Nephron (organoid): ENCODE measurements at regions not wholly inside any gene's neighbourhood (a gene's known extent, or its start where the extent isn't known, plus 50 kb on each side); places are given as distances from the start of the nearest gene placed in this dataset.

Experiments
- H3K27ac Mint-ChIP-seq, 3 experiments: 2 replicates each; pipeline ENCODE4 v1.8.0; 2020; ENCODE audit warnings: mixed read lengths in 3 of 3, mild to moderate bottlenecking in 2 of 3, moderate library complexity in 1 of 3
- H3K27me3 Mint-ChIP-seq: 2 replicates; pipeline ENCODE4 v1.8.0; 2021; ENCODE audit warnings: low read depth, mild to moderate bottlenecking, moderate library complexity, mixed read lengths
- H3K36me3 Mint-ChIP-seq: 2 replicates; pipeline ENCODE4 v1.8.0; 2020; ENCODE audit warnings: low read depth, mixed read lengths
- H3K4me1 Mint-ChIP-seq: 2 replicates; pipeline ENCODE4 v1.8.0; 2020; ENCODE audit warnings: mixed read lengths
- H3K4me3 Mint-ChIP-seq, 3 experiments: 2 replicates each; pipeline ENCODE4 v1.8.0; 2020; ENCODE audit warnings: mild to moderate bottlenecking in 3 of 3, mixed read lengths in 3 of 3, moderate library complexity in 2 of 3
- H3K9me3 Mint-ChIP-seq: 2 replicates; pipeline ENCODE4 v1.8.0; 2020; ENCODE audit warnings: mixed read lengths
- CTCF ChIP-seq, 3 experiments: fragments of 200-600 bp; sonication (generic); IDR thresholded peaks; one replicate each; pipeline ENCODE4 v1.5.0; 2021; ENCODE audit warnings: antibody characterized with exemption in 3 of 3; ENCODE audit not compliant: unreplicated experiment in 3 of 3

- Mint-ChIP-seq H3K36me3 (no peaks in the 10 kb centered on the region), H3K9me3 (no peaks in the 10 kb centered on the region), H3K27me3 (no peaks in the 10 kb centered on the region), H3K4me1 (peaks cover 9% of the 10 kb centered on the region), H3K4me3 (no peak overlapping the region), H3K27ac (no peak overlapping the region)
- no peak for TF ChIP-seq CTCF (IDR thresholded peaks at IDR 0.05; ENCODE audit: unreplicated experiment in 3 of 3)
These were observed 106.8 kb upstream of the FBN2 start for GRCh38 chr5:128644863-128645262.

GRCh38 chr5:128645581-128645980 is 107.5 kb upstream of the FBN2 start:
- Mint-ChIP-seq H3K36me3 (no peaks in the 10 kb centered on the region), H3K27ac (peak overlapping the region in 1 of 3 experiments; percentile 54), H3K27me3 (no peaks in the 10 kb centered on the region), H3K9me3 (no peaks in the 10 kb centered on the region), H3K4me1 (peaks cover 9% of the 10 kb centered on the region), H3K4me3 (no peak overlapping the region)
- TF ChIP-seq CTCF (IDR thresholded peaks at IDR 0.05; ENCODE audit: unreplicated experiment in 3 of 3) = no peak

- Mint-ChIP-seq H3K27ac (no peak overlapping the region), H3K4me3 (no peak overlapping the region), H3K36me3 (no peaks in the 10 kb centered on the region), H3K9me3 (no peaks in the 10 kb centered on the region), H3K4me1 (peaks cover 9% of the 10 kb centered on the region), H3K27me3 (no peaks in the 10 kb centered on the region)
- TF ChIP-seq CTCF (IDR thresholded peaks at IDR 0.05; ENCODE audit: unreplicated experiment in 3 of 3) = no peak
These were observed 108.1 kb upstream of the FBN2 start for GRCh38 chr5:128646176-128646575.

GRCh38 chr5:128649192-128649591 is 111.1 kb upstream of the FBN2 start:
- H3K27ac Mint-ChIP-seq = no peak overlapping the region
- H3K36me3 Mint-ChIP-seq = no peaks in the 10 kb centered on the region
- H3K27me3 Mint-ChIP-seq = no peaks in the 10 kb centered on the region
- peaks cover 5% of the 10 kb centered on the region for H3K9me3 Mint-ChIP-seq
- no peak overlapping the region for H3K4me3 Mint-ChIP-seq
- no peak for TF ChIP-seq CTCF (IDR thresholded peaks at IDR 0.05; ENCODE audit: unreplicated experiment in 3 of 3)
- peaks cover 9% of the 10 kb centered on the region for H3K4me1 Mint-ChIP-seq

GRCh38 chr5:128662997-128663396 is 125.0 kb upstream of the FBN2 start:
- Mint-ChIP-seq H3K4me1 (no peaks in the 10 kb centered on the region), H3K27ac (no peak overlapping the region), H3K9me3 (no peaks in the 10 kb centered on the region), H3K4me3 (no peak overlapping the region), H3K36me3 (no peaks in the 10 kb centered on the region), H3K27me3 (no peaks in the 10 kb centered on the region)
- no peak for TF ChIP-seq CTCF (IDR thresholded peaks at IDR 0.05; ENCODE audit: unreplicated experiment in 3 of 3)

GRCh38 chr5:128665747-128666355 is 127.8 kb upstream of the FBN2 start:
- no peak overlapping the region for H3K27ac Mint-ChIP-seq
- no peaks in the 10 kb centered on the region for H3K27me3 Mint-ChIP-seq
- TF ChIP-seq CTCF (IDR thresholded peaks at IDR 0.05; ENCODE audit: unreplicated experiment in 3 of 3) = no peak
- no peaks in the 10 kb centered on the region for H3K4me1 Mint-ChIP-seq
- H3K36me3 Mint-ChIP-seq = no peaks in the 10 kb centered on the region
- H3K9me3 Mint-ChIP-seq = no peaks in the 10 kb centered on the region
- no peak overlapping the region for H3K4me3 Mint-ChIP-seq
